ENCODE measurements at regions not wholly inside any gene's neighbourhood (a gene's known extent, or its start where the extent isn't known, plus 50 kb on each side); places are given as distances from the start of the nearest gene placed in this dataset.

DNA sequence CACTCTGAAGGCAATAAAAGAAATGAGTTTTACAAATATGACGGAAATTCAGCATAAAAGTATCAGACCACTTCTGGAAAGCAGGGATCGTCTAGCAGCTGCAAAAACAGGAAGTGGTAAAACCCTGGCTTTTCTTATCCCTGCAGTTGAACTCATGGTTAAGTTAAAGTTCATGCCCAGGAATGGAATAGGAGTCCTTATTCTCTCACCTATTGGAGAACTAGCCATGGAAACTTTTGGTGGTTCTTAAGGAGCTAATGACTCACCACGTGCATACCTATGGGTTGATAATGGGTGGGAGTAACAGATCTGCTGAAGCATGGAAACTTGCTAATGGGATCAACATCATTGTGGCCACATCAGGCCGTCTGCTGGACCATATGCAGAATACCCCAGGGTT is 93.5 kb upstream of the RGMB start:
- intact Hi-C loops (cut with DNase I) = no loop called here
- DNase-seq (ENCODE audit: low spot score) = no peak

DNA sequence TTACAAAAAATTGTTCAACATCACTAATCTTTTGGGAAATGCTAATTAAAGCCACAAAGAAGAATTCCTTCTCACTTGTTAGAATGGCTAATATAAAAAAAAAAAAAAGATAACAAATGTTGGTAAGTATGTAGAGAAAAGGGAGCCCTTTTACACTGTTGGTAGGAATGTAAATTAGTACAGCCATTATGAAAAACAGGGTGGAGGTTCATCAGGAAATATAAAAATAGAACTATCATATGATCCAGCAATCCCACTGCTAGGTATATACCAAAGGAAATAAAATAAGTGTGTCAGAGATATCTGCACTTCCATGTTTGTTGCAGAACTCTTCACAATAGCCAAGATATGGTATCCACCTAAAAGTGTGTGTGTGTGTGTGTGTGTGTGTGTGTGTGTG is 83.5 kb upstream of the RGMB start:
- intact Hi-C loops (cut with DNase I) = no loop called here
- DNase-seq (ENCODE audit: low spot score) = no peak

DNA sequence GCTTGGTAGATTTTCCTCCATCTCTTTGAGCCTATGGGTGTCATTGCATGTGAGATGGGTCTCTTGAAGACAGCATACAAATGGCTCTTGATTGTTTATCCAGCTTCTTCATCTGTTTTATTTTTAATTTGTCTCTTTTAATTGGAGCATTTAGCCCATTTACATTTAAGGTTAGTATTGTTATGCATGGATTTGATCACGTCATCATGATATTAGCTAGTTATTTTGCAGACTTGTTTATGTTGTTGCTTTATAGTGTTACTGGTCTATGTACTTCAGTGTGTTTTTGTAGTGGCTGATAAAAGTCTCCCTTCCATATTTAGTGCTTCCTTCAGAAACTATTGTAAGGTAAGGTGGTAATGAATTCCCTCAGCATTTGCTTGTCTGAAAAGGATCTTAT is 78.6 kb upstream of the RGMB start:
- intact Hi-C loops (cut with DNase I) = no loop called here
- no peak for DNase-seq (ENCODE audit: low spot score)

DNA sequence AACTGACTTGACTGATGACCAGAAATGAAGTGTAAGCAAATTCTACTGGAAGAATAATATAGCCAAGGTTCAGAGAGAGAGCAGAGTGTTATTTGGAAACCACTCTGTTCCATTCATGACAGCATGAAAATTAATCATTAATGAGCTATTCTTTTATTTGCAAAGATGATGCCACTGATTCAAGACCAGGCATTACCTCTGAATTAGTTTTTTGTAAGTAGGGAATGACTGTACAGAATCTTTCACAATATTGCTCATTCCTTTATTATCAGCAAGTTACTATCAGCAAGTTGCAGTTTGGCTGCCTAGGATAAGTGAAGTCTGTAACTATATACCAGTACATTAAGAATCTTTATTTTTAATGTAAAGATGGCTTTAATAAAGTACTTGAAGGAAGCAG is 75.1 kb upstream of the RGMB start:
- DNase-seq (ENCODE audit: low spot score) = no peak
- intact Hi-C loops (cut with DNase I) = no loop called here

DNA sequence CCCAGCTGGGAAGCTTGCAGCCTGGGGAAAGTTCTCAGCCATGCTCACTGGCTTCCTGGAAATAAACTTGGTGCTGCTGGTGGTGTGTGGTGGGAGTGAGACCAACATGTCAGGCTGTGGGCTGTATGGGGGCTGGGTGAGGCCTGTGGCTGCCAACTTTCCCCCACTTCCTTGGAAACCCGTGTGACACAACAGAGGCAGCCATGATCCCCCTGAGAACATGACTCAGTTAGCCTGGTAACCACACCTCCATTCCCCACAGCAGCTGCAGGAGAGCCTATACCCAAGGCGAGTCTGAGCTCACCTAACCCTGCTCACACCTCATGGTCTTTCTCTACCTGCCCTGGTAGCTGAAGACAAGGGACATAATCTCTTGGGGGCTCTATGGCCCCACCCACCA is 72.7 kb upstream of the RGMB start:
- intact Hi-C loops (cut with DNase I) = no loop called here
- DNase-seq (ENCODE audit: low spot score) = no peak

DNA sequence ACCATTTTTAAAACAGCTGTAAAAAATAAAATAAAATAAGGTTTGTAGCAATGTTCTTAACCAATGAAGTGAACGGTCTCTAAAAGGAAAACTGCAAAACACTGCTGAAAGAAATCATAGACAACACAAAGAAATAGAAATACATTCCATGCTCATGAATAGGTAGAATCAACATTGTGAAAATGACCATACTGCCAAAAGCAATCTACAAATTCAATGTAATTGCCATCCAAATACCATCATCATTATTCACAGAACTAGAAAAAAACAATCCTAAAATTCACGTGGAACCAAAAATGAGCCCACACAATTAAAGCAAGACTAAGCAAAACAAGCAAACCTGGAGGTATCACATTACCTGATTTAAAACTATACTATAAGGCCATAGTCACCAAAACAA is 67.6 kb upstream of the RGMB start:
- no peak for DNase-seq (ENCODE audit: low spot score)
- intact Hi-C loops (cut with DNase I) = no loop called here

DNA sequence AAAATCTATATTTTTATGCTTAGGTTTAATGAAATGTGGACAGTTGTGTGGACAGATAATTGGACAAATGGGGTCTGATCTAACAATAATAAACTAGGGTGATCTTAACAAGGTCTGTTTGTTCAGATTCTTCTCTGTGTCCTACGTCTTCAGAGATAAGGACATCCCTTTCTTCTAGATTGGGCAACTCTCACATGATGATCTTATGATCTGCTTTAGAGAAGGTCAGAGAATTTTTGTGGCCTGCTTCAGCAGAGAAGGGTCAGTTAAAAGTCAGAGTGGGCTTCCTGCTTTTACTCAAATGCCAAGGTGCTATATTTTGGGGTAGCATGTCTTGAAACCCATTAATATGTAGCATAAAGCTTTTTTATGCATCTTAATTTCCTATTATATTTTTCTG is 63.8 kb upstream of the RGMB start:
- DNase-seq (ENCODE audit: low spot score) = no peak
- intact Hi-C loops (cut with DNase I) = no loop called here

DNA sequence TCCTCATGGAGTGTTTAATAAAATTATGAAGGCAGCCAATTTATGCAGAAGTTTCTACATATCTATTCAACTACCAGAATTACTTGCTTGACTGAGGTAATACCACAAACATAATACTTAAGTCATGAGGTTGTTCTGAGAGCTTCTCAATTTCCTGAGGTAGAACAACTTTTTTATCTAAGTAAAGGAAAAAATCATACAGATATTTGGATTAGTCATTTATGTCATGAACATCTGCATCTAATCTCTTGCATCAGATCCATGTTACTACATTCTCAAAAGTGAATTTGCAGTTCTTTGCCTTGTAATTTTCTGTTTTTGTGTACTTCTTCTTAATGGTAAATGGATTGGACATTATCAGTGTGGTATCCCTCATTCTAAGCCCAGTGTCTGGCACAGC is 60.4 kb upstream of the RGMB start:
- intact Hi-C loops (cut with DNase I) = no loop called here
- DNase-seq (ENCODE audit: low spot score) = no peak

DNA sequence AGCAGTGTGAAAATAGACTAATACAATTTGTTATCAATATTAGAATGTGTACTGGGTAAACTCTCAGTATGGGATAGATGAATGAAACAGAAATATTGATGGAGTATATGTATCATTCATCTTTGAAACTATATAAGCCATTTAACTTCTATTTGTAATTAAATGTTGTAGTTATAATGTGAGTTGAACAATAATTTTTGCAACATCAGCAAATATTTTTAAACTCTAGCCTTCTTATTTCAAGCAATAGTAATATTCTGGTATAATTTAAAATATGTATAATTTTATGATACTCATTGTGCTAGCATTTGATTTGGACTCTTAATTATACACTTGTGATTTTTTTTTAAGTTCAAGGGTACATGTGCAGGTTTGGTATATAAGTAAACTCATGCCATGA is 59.6 kb upstream of the RGMB start:
- intact Hi-C loops (cut with DNase I) = no loop called here
- no peak for DNase-seq (ENCODE audit: low spot score)

DNA sequence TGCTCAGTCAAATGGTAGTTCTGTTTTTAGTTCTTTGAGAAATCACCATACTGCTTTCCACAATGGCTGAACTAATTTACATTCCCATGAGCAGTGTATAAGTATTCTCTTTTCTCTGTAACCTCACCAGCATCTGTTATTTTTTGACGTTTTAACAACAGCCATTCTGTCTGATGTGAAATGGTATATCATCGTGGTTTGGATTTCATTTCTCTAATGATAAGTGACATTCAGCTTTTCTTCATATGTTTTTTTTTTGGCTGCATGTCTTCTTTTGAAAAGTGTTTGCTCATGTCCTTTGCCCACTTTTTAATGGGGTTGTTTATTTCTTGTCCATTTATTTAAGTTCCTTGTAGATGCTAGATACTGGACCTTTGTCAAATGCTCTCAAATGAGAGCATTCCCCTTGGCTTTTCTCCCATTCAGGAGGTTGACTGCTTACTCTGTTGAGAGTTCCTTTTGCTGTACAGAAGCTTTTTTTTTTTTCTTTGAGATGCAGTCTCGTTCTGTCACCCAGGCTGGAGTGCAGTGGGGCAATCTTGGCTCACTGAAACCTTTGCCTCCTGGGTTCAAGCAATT is 58.7 kb upstream of the RGMB start:
- intact Hi-C loops (cut with DNase I) = no loop called here
- no peak for DNase-seq (ENCODE audit: low spot score)

DNA sequence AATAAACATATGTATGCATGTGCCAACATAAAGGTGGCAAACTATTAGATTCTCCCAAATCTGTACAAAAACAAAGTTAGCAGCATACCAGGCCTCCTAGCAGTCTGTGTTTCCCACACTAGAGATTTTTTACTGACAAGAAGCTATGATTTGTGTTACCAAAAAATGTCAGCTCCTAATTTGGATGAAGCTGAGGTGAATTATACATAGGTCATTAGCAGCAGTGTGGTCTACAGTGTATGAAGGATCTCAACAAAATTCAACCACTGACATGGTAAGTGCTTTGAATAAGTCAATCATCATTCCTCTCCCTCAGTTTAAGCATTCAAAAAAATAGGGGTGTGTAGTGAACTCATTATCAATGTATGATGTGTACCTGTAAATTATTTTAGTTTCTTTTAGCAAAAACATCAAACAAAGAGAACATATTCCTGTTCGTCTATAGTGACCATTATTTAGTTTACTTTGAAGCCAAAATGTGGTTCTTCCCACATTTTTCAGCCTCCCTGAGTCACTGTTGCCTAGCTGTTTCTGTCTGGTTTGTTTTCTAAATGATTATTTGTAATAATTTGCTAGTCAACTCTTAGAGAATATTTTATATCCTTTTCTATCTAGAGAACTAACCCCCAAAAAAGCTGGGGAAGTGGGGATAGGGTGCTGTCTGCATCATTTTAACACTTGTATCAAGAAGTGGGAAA is 52.1 kb upstream of the RGMB start:
- no peak for DNase-seq (ENCODE audit: low spot score)
- intact Hi-C loops (cut with DNase I) = no loop called here

DNA sequence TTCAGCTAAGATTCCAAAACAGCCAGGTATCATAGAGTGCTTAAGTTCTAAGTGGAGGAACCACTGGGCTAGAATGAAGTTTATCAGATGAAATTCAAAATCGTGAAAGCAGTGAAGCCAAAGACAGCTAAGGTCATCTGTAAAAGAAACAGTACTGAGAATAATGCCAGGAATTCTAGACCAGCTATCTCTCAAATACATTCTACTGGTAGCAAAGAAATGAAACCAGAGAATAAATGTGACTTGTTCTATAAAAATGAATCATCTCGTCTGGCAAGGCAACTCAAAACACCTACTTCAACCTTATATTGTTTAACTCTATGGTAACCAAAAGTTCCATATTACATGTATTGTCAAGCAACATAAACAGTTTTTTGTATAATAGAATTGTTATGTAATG is 51.3 kb upstream of the RGMB start:
- intact Hi-C loops (cut with DNase I) = no loop called here
- no peak for DNase-seq (ENCODE audit: low spot score)

DNA sequence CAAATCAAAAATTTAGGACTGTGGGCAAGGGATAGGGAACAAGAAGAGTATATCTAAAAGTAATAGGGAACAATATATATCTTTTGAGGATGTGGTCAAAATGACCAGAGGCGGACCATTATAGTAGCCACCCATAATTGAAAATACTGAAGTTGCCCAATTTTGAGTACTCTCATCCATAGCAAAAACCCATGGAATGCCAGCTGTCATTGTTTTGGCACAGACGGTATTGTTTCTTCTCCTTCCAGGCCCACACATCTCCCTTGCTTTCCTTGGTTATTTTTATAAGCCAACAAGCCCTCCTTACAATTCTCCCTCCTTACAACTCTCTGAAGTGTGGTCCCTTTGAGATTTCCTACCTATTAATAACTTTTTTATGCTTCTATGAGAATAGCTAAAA is 50.4 kb upstream of the RGMB start:
- no peak for DNase-seq (ENCODE audit: low spot score)
- intact Hi-C loops (cut with DNase I) = no loop called here
